H1 (cell line): ENCODE measurements at regions not wholly inside any gene's neighbourhood (a gene's known extent, or its start where the extent isn't known, plus 50 kb on each side); places are given as distances from the start of the nearest gene placed in this dataset.

Experiments
- NRF1 ChIP-seq: IDR thresholded peaks from 2 replicates; pipeline ENCODE4 v1.6.1; 2011; ENCODE audit warnings: mild to moderate bottlenecking, low read depth, low read length, improper control_type of control experiment
- SP1 ChIP-seq: IDR thresholded peaks from 2 replicates; pipeline ENCODE4 v1.6.1; 2011; ENCODE audit warnings: low read depth, low read length

DNA sequence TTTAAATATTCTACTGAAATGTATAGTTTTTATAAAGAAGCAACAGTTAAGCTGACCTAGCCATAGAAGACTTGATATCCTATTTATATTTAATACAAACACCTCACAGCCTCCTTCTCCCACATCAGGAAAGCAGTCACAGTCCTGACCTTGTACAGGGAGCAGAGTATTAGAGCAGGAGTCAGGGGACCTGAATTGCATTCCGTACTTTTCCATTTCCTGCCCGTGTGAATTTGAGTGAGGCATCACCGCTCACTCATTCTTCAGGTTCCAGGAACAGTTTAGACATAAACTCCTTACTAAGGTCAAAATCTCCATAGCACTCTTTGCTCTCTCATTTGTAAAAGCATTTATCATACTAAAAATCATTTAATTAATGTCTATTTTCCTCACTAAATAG lies 482.5 kb upstream of the FAT3 start (continued):
- no peak for TF ChIP-seq NRF1
- no peak for TF ChIP-seq SP1
